ENCODE measurements at regions not wholly inside any gene's neighbourhood (a gene's known extent, or its start where the extent isn't known, plus 50 kb on each side); places are given as distances from the start of the nearest gene placed in this dataset.

DNA sequence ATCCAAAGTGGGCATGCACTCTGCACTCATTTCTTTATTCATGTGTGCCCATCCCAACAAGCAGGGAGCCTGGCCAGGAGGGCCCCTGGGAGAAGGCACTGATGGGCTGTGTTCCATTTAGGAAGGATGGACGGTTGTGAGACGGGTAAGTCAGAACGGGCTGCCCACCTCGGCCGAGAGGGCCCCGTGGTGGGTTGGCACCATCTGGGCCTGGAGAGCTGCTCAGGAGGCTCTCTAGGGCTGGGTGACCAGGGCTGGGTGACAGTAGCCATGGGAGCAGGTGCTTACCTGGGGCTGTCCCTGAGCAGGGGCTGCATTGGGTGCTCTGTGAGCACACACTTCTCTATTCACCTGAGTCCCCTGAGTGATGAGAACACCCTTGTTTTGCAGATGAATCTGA is 129.3 kb upstream of the B3GAT1 start:
- TF ChIP-seq, protein P1, sequence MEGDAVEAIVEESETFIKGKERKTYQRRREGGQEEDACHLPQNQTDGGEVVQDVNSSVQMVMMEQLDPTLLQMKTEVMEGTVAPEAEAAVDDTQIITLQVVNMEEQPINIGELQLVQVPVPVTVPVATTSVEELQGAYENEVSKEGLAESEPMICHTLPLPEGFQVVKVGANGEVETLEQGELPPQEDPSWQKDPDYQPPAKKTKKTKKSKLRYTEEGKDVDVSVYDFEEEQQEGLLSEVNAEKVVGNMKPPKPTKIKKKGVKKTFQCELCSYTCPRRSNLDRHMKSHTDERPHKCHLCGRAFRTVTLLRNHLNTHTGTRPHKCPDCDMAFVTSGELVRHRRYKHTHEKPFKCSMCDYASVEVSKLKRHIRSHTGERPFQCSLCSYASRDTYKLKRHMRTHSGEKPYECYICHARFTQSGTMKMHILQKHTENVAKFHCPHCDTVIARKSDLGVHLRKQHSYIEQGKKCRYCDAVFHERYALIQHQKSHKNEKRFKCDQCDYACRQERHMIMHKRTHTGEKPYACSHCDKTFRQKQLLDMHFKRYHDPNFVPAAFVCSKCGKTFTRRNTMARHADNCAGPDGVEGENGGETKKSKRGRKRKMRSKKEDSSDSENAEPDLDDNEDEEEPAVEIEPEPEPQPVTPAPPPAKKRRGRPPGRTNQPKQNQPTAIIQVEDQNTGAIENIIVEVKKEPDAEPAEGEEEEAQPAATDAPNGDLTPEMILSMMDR (IDR thresholded peaks at IDR 0.05 in 4 of 5, conservative IDR thresholded peaks at IDR 0.05 in 1 of 5), result no peak
- no peak for TF ChIP-seq POLR2A (IDR thresholded peaks at IDR 0.05)
